GM23338 (cell line): ENCODE measurements at regions not wholly inside any gene's neighbourhood (a gene's known extent, or its start where the extent isn't known, plus 50 kb on each side); places are given as distances from the start of the nearest gene placed in this dataset.
A peak's percentile ranks its signal among the peaks of the same experiment; 100 is the strongest.

Experiments used
- ATAC-seq: fragments of 200-7000 bp; cut with Tn5 transposase; 3 replicates; pipeline ENCODE4 v1.9.1; 2020
- DNase-seq: peaks from one replicate; pipeline ENCODE4 v3.0.0-alpha.2; 2015; ENCODE audit warnings: low spot score
- H2AFZ ChIP-seq: fragments of 200-600 bp; sonication (generic); 2 replicates; pipeline ENCODE4 v1.8.0; 2016; ENCODE audit warnings: antibody characterized with exemption, mild to moderate bottlenecking, moderate library complexity
- H3F3A ChIP-seq: fragments of 200-600 bp; sonication (generic); replicated peaks from 2 replicates; pipeline ENCODE4 v1.8.0; 2017; ENCODE audit warnings: antibody characterized with exemption, mixed run types, low read depth
- H3K27ac ChIP-seq: fragments of 200-600 bp; sonication (generic); 2 replicates; pipeline ENCODE4 v1.6.1; 2016; ENCODE audit warnings: low read depth
- H3K27me3 ChIP-seq: fragments of 200-600 bp; sonication (generic); 2 replicates; pipeline ENCODE4 v1.8.0; 2016; ENCODE audit warnings: mild to moderate bottlenecking, mixed run types, moderate library complexity; ENCODE audit not compliant: insufficient read depth
- H3K36me3 ChIP-seq: fragments of 200-600 bp; sonication (generic); 2 replicates; pipeline ENCODE4 v1.8.0; 2016; ENCODE audit warnings: mild to moderate bottlenecking; ENCODE audit not compliant: insufficient read depth
- H3K4me1 ChIP-seq: fragments of 200-600 bp; sonication (generic); 2 replicates; pipeline ENCODE4 v1.8.0; 2016; ENCODE audit warnings: mild to moderate bottlenecking, moderate library complexity; ENCODE audit not compliant: insufficient read depth
- H3K4me2 ChIP-seq: fragments of 200-600 bp; sonication (generic); 2 replicates; pipeline ENCODE4 v1.7.1; 2017; ENCODE audit warnings: mixed run types
- H3K4me3 ChIP-seq: fragments of 200-600 bp; sonication (generic); 2 replicates; pipeline ENCODE4 v1.6.1; 2016; ENCODE audit warnings: mixed run types
- H3K79me2 ChIP-seq: fragments of 200-600 bp; sonication (generic); replicated peaks from 2 replicates; pipeline ENCODE4 v1.8.0; 2017; ENCODE audit warnings: mild to moderate bottlenecking; ENCODE audit not compliant: insufficient read depth
- H3K9me2 ChIP-seq: fragments of 200-600 bp; sonication (generic); 2 replicates; pipeline ENCODE4 v1.8.0; 2017; ENCODE audit not compliant: insufficient read depth
- H4K20me1 ChIP-seq: fragments of 200-600 bp; sonication (generic); replicated peaks from 2 replicates; pipeline ENCODE4 v1.8.0; 2017; ENCODE audit warnings: mild to moderate bottlenecking; ENCODE audit not compliant: insufficient read depth
- H3K27ac Mint-ChIP-seq: 2 replicates; pipeline ENCODE4 v1.8.0; 2020; ENCODE audit warnings: inconsistent platforms, mild to moderate bottlenecking, moderate library complexity, mixed read lengths
- H3K27me3 Mint-ChIP-seq: 3 replicates; pipeline ENCODE4 v1.8.0; 2022; ENCODE audit warnings: low read depth, mild to moderate bottlenecking, moderate library complexity, mixed read lengths, inconsistent platforms; ENCODE audit not compliant: insufficient read depth, poor library complexity
- H3K36me3 Mint-ChIP-seq: 3 replicates; pipeline ENCODE4 v1.8.0; 2021; ENCODE audit warnings: low read depth, mild to moderate bottlenecking, inconsistent platforms, moderate library complexity, mixed read lengths
- H3K4me1 Mint-ChIP-seq: 3 replicates; pipeline ENCODE4 v1.8.0; 2020; ENCODE audit warnings: mild to moderate bottlenecking, inconsistent platforms, mixed read lengths
- H3K4me3 Mint-ChIP-seq: 3 replicates; pipeline ENCODE4 v1.8.0; 2021; ENCODE audit warnings: moderate library complexity, mild to moderate bottlenecking, inconsistent platforms, mixed read lengths
- H3K9me3 Mint-ChIP-seq: 3 replicates; pipeline ENCODE4 v1.8.0; 2020; ENCODE audit warnings: moderate library complexity, mild to moderate bottlenecking, inconsistent platforms, mixed read lengths
- CREB1 ChIP-seq: fragments of 250-450 bp; sonication (Bioruptor Pico); IDR thresholded peaks from 2 replicates; pipeline ENCODE4 v1.5.0; 2020; ENCODE audit warnings: low read depth, mild to moderate bottlenecking, moderate library complexity
- ETS1 ChIP-seq: IDR thresholded peaks from 2 replicates; pipeline ENCODE4 v1.6.1; 2016; ENCODE audit warnings: antibody characterized with exemption
- EZH2 ChIP-seq: fragments of 200-600 bp; sonication (generic); IDR thresholded peaks from one replicate; pipeline ENCODE4 v1.8.0; 2017; ENCODE audit warnings: antibody characterized with exemption, mild to moderate bottlenecking, low read depth; ENCODE audit not compliant: unreplicated experiment
- EZH2phosphoT487 ChIP-seq: fragments of 200-600 bp; sonication (generic); IDR thresholded peaks from one replicate; pipeline ENCODE4 v1.8.1; 2018; ENCODE audit warnings: antibody characterized with exemption; ENCODE audit not compliant: unreplicated experiment
- JUNB ChIP-seq: IDR thresholded peaks from one replicate; pipeline ENCODE4 v1.6.1; 2016; ENCODE audit warnings: antibody characterized with exemption; ENCODE audit not compliant: unreplicated experiment
- NANOG ChIP-seq: IDR thresholded peaks from 2 replicates; pipeline ENCODE4 v1.6.1; 2016; ENCODE audit warnings: antibody characterized with exemption, borderline replicate concordance
- POLR2AphosphoS5 ChIP-seq: IDR thresholded peaks from 2 replicates; pipeline ENCODE4 v1.6.1; 2016; ENCODE audit warnings: antibody characterized with exemption, low read depth
- ZNF114 ChIP-seq: fragments of 250-450 bp; sonication (Bioruptor Pico); IDR thresholded peaks from 2 replicates; pipeline ENCODE4 v1.5.0; 2020; ENCODE audit warnings: mild to moderate bottlenecking, moderate library complexity
- ZNF331 ChIP-seq: fragments of 250-450 bp; sonication (Bioruptor Pico); IDR thresholded peaks from 2 replicates; pipeline ENCODE4 v1.5.0; 2020; ENCODE audit warnings: low read depth, mild to moderate bottlenecking, moderate library complexity
- TF ChIP-seq, protein P1 (sequence below), 2 experiments: fragments of 200-600 bp in 1 of 2; sonication (generic) in 1 of 2; conservative IDR thresholded peaks; 2 replicates each; pipeline versions ENCODE4 v1.5.1 to v1.6.1; 2016 to 2017; ENCODE audit warnings: antibody characterized with exemption in 2 of 2, low read depth in 2 of 2, mild to moderate bottlenecking in 2 of 2, moderate library complexity in 1 of 2
- TF ChIP-seq, protein P2 (sequence below): fragments of 250-450 bp; sonication (Bioruptor Pico); IDR thresholded peaks from 2 replicates; pipeline ENCODE4 v1.5.0; 2020; ENCODE audit warnings: mild to moderate bottlenecking, moderate library complexity

DNA sequence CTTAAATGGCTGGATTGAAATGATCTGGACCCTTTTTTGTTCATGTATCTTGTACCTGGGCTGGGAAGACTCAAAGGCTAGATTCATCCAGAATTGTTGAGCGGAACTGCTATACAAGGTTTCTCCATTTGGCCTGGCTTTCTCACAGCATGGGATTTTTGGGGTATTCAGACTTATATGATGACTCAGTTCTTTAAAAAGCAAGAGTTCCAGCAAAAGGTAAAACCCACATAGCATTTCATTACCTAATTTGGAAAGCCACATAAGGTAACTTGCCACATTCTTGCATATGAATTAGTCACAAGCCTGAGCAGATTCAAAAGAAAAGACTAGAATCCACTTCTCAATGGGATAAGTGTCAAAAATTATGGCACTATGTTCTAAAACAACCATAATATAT, 137.4 kb downstream of the HGF start:
- H3K4me1 Mint-ChIP-seq, result peaks cover 4% of the 10 kb centered on the region; the same call in 2 of the 3 replicates
- H3K27me3 Mint-ChIP-seq, result no peaks in the 10 kb centered on the region
- H3K27ac ChIP-seq, result no peak overlapping the region
- no peaks in the 10 kb centered on the region for H4K20me1 ChIP-seq
- H3K36me3 Mint-ChIP-seq, result no peaks in the 10 kb centered on the region; the same call in 2 of the 3 replicates
- no peak for ATAC-seq
- H3K4me1 ChIP-seq, result no peaks in the 10 kb centered on the region
- DNase-seq, result peak; percentile 54
- no peaks in the 10 kb centered on the region for H3K9me2 ChIP-seq
- no peaks in the 10 kb centered on the region for H3K27me3 ChIP-seq
- no peaks in the 10 kb centered on the region; the same call in 2 of the 3 replicates for H3K9me3 Mint-ChIP-seq
- no peaks in the 10 kb centered on the region for H3F3A ChIP-seq
- H3K4me3 Mint-ChIP-seq, result no peak overlapping the region
- H2AFZ ChIP-seq, result no peak overlapping the region
- H3K4me2 ChIP-seq, result no peak overlapping the region
- H3K36me3 ChIP-seq, result no peaks in the 10 kb centered on the region
- H3K27ac Mint-ChIP-seq, result peak overlapping the region; percentile 79
- H3K4me3 ChIP-seq, result no peak overlapping the region
- TF ChIP-seq, protein P1, sequence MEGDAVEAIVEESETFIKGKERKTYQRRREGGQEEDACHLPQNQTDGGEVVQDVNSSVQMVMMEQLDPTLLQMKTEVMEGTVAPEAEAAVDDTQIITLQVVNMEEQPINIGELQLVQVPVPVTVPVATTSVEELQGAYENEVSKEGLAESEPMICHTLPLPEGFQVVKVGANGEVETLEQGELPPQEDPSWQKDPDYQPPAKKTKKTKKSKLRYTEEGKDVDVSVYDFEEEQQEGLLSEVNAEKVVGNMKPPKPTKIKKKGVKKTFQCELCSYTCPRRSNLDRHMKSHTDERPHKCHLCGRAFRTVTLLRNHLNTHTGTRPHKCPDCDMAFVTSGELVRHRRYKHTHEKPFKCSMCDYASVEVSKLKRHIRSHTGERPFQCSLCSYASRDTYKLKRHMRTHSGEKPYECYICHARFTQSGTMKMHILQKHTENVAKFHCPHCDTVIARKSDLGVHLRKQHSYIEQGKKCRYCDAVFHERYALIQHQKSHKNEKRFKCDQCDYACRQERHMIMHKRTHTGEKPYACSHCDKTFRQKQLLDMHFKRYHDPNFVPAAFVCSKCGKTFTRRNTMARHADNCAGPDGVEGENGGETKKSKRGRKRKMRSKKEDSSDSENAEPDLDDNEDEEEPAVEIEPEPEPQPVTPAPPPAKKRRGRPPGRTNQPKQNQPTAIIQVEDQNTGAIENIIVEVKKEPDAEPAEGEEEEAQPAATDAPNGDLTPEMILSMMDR (conservative IDR thresholded peaks at IDR 0.05; ENCODE audit: low read depth in 2 of 2), result no peak
- TF ChIP-seq POLR2AphosphoS5, result no peak
- no peaks in the 10 kb centered on the region for H3K79me2 ChIP-seq

- H3K27me3 ChIP-seq, result no peaks in the 10 kb centered on the region
- Mint-ChIP-seq H3K27me3 (no peaks in the 10 kb centered on the region), H3K27ac (no peak overlapping the region), H3K9me3 (no peaks in the 10 kb centered on the region; the same call in 2 of the 3 replicates), H3K4me1 (peaks cover 4% of the 10 kb centered on the region; the same call in 2 of the 3 replicates), H3K36me3 (no peaks in the 10 kb centered on the region; the same call in 2 of the 3 replicates), H3K4me3 (no peak overlapping the region)
- H3K4me2 ChIP-seq, result no peak overlapping the region
- ATAC-seq, result no peak
- no peak overlapping the region for H3K4me3 ChIP-seq
- DNase-seq, result no peak
- H3K9me2 ChIP-seq, result no peaks in the 10 kb centered on the region
- no peaks in the 10 kb centered on the region for H4K20me1 ChIP-seq
- no peak overlapping the region for H2AFZ ChIP-seq
- H3F3A ChIP-seq, result no peaks in the 10 kb centered on the region
- no peaks in the 10 kb centered on the region for H3K79me2 ChIP-seq
- H3K4me1 ChIP-seq, result no peaks in the 10 kb centered on the region
- no peak overlapping the region for H3K27ac ChIP-seq
- no peaks in the 10 kb centered on the region for H3K36me3 ChIP-seq
- TF ChIP-seq POLR2AphosphoS5, result no peak
- no peak for TF ChIP-seq EZH2phosphoT487
- TF ChIP-seq, protein P1 (conservative IDR thresholded peaks at IDR 0.05; ENCODE audit: low read depth in 2 of 2), result no peak
- TF ChIP-seq CREB1 (CRISPR knock-in tag), result no peak
- TF ChIP-seq, protein P2, sequence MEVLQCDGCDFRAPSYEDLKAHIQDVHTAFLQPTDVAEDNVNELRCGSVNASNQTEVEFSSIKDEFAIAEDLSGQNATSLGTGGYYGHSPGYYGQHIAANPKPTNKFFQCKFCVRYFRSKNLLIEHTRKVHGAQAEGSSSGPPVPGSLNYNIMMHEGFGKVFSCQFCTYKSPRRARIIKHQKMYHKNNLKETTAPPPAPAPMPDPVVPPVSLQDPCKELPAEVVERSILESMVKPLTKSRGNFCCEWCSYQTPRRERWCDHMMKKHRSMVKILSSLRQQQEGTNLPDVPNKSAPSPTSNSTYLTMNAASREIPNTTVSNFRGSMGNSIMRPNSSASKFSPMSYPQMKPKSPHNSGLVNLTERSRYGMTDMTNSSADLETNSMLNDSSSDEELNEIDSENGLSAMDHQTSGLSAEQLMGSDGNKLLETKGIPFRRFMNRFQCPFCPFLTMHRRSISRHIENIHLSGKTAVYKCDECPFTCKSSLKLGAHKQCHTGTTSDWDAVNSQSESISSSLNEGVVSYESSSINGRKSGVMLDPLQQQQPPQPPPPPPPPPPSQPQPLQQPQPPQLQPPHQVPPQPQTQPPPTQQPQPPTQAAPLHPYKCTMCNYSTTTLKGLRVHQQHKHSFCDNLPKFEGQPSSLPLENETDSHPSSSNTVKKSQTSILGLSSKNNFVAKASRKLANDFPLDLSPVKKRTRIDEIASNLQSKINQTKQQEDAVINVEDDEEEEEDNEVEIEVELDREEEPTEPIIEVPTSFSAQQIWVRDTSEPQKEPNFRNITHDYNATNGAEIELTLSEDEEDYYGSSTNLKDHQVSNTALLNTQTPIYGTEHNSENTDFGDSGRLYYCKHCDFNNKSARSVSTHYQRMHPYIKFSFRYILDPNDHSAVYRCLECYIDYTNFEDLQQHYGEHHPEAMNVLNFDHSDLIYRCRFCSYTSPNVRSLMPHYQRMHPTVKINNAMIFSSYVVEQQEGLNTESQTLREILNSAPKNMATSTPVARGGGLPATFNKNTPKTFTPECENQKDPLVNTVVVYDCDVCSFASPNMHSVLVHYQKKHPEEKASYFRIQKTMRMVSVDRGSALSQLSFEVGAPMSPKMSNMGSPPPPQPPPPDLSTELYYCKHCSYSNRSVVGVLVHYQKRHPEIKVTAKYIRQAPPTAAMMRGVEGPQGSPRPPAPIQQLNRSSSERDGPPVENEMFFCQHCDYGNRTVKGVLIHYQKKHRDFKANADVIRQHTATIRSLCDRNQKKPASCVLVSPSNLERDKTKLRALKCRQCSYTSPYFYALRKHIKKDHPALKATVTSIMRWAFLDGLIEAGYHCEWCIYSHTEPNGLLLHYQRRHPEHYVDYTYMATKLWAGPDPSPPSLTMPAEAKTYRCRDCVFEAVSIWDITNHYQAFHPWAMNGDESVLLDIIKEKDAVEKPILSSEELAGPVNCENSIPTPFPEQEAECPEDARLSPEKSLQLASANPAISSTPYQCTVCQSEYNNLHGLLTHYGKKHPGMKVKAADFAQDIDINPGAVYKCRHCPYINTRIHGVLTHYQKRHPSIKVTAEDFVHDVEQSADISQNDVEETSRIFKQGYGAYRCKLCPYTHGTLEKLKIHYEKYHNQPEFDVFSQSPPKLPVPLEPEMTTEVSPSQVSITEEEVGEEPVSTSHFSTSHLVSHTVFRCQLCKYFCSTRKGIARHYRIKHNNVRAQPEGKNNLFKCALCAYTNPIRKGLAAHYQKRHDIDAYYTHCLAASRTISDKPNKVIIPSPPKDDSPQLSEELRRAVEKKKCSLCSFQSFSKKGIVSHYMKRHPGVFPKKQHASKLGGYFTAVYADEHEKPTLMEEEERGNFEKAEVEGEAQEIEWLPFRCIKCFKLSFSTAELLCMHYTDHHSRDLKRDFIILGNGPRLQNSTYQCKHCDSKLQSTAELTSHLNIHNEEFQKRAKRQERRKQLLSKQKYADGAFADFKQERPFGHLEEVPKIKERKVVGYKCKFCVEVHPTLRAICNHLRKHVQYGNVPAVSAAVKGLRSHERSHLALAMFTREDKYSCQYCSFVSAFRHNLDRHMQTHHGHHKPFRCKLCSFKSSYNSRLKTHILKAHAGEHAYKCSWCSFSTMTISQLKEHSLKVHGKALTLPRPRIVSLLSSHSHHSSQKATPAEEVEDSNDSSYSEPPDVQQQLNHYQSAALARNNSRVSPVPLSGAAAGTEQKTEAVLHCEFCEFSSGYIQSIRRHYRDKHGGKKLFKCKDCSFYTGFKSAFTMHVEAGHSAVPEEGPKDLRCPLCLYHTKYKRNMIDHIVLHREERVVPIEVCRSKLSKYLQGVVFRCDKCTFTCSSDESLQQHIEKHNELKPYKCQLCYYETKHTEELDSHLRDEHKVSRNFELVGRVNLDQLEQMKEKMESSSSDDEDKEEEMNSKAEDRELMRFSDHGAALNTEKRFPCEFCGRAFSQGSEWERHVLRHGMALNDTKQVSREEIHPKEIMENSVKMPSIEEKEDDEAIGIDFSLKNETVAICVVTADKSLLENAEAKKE, result no peak
- TF ChIP-seq JUNB, result no peak
- TF ChIP-seq ZNF331 (CRISPR knock-in tag), result no peak
- no peak for TF ChIP-seq EZH2
- TF ChIP-seq ZNF114, result no peak
- TF ChIP-seq NANOG, result no peak
- no peak for TF ChIP-seq ETS1
Measured at GRCh38 chr7:81630600-81630999, 139.2 kb downstream of the HGF start.
